ENCODE measurements at regions not wholly inside any gene's neighbourhood (a gene's known extent, or its start where the extent isn't known, plus 50 kb on each side); places are given as distances from the start of the nearest gene placed in this dataset.

GRCh38 chr16:64153718-64154117 is 968.1 kb downstream of the CDH11 start:
- ChIA-PET CTCF (no interaction called here), POLR2A (no interaction called here), SMC1A (ENCODE audit: uncharacterized antibody, unreplicated experiment) (no interaction called here), RAD21 (ENCODE audit: unreplicated experiment) (no interaction called here)
- Histone ChIP-seq H3K9me3 (replicated peaks; ENCODE audit: control insufficient read depth, insufficient read depth, low read length) (no peaks in the 10 kb centered on the region), H3K79me2 (ENCODE audit: control insufficient read depth, insufficient read depth, low read length) (no peaks in the 10 kb centered on the region), H3K9ac (ENCODE audit: control insufficient read depth, insufficient read depth, low read length) (no peak overlapping the region), H3K27ac (ENCODE audit: control insufficient read depth, insufficient read depth) (no peak overlapping the region), H3K36me3 (ENCODE audit: control insufficient read depth in 2 of 2, insufficient read depth in 2 of 2, low read length in 1 of 2) (no peaks in the 10 kb centered on the region), H2AFZ (ENCODE audit: control insufficient read depth, low read depth, low read length) (no peak overlapping the region), H3K4me2 (ENCODE audit: control insufficient read depth, insufficient read depth) (no peak overlapping the region), H3K4me3 (no peak overlapping the region), H3K4me1 (ENCODE audit: control insufficient read depth, insufficient read depth, low read length) (no peaks in the 10 kb centered on the region), H3K27me3 (replicated peaks in 1 of 2; ENCODE audit: control insufficient read depth in 2 of 2, insufficient read depth in 2 of 2, low read length in 1 of 2) (no peaks in the 10 kb centered on the region), H4K20me1 (ENCODE audit: control insufficient read depth, insufficient read depth) (no peaks in the 10 kb centered on the region)
- in situ Hi-C loops (cut with MboI) (no loop called here), intact Hi-C loops (cut with micrococcal nuclease; ENCODE audit: unreplicated experiment) (no loop called here)
- no TSS peak for BruUV-seq (replicated peaks)
- FAIRE-seq (no peak), DNase-seq (ENCODE audit: low read depth, low spot score) (no peak), ATAC-seq (no peak)
- TF ChIP-seq SIN3A (IDR thresholded peaks at IDR 0.05; ENCODE audit: low read depth, low read length) (no peak), ATF2 (IDR thresholded peaks at IDR 0.05; ENCODE audit: low read length) (no peak), WRNIP1 (IDR thresholded peaks at IDR 0.05; ENCODE audit: borderline replicate concordance, low read depth, low read length) (no peak), NKRF (conservative IDR thresholded peaks at IDR 0.05) (no peak), IKZF1 (conservative IDR thresholded peaks at IDR 0.05) (no peak), PAX5 (IDR thresholded peaks at IDR 0.05; ENCODE audit: borderline replicate concordance, low read depth, low read length) (no peak), ZZZ3 (IDR thresholded peaks at IDR 0.05; ENCODE audit: control insufficient read depth, insufficient read length, low read depth) (no peak), CHD2 (IDR thresholded peaks at IDR 0.05; ENCODE audit: borderline replicate concordance, low read depth, low read length) (no peak), JUND (IDR thresholded peaks at IDR 0.05; ENCODE audit: low read depth, low read length) (no peak), CREM (IDR thresholded peaks at IDR 0.05; ENCODE audit: low read depth) (no peak), SMARCA5 (IDR thresholded peaks at IDR 0.05) (no peak), IRF4 (IDR thresholded peaks at IDR 0.05; ENCODE audit: low read depth, low read length) (no peak), STAT3 (IDR thresholded peaks at IDR 0.05; ENCODE audit: low read depth, low read length) (no peak), REST (IDR thresholded peaks at IDR 0.05; ENCODE audit: low read depth, low read length) (no peak), MTA2 (IDR thresholded peaks at IDR 0.05; ENCODE audit: low read depth) (no peak), CBFB (IDR thresholded peaks at IDR 0.05; ENCODE audit: low read depth) (no peak), SUPT20H (IDR thresholded peaks at IDR 0.05; ENCODE audit: borderline replicate concordance, control insufficient read depth, low read depth, low read length) (no peak), RBBP5 (conservative IDR thresholded peaks at IDR 0.05) (no peak), SP1 (IDR thresholded peaks at IDR 0.05; ENCODE audit: low read depth, low read length) (no peak)
- WGBS (ENCODE audit: insufficient coverage, insufficient replicate concordance, low lambda C conversion rate, missing lambda C conversion rate): 11% methylated on average over 3 of the region's 3 CpGs
